LNCAP (cell line): ENCODE measurements at regions not wholly inside any gene's neighbourhood (a gene's known extent, or its start where the extent isn't known, plus 50 kb on each side); places are given as distances from the start of the nearest gene placed in this dataset.

Experiments
- TF ChIP-seq, protein P1 (sequence below): fragments of 450-650 bp; IDR thresholded peaks from 2 replicates; pipeline ENCODE4 v1.5.1; 2017; ENCODE audit warnings: mild to moderate bottlenecking

DNA sequence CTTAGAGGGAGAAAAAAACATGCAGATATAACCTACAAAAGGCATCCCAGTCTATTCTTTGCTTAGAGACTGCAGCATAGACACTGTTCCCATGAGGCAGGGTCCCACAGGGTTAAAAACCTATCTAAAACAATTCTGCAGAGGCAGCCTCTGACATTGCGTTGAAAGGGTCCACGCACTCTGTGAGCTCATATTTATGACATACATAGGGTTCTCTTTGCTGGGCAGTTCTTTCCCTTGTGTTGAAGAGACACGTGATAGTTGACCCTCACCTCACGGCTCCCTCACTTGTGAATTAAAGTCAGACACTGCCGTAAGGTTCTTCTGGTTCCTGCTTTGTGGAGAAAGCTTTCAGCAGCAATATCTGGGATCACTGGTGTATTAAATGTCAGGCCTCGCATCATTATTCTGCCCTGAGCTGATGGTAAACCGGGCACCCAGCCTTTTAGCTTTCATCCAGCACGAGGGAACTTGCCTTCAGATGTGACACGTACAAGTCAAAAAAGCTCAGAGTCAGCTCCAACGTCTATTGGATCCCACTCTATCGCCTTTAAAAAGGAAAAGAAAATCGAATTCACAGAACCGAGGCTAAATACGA, 52.8 kb upstream of the HNRNPU start:
- TF ChIP-seq, protein P1, sequence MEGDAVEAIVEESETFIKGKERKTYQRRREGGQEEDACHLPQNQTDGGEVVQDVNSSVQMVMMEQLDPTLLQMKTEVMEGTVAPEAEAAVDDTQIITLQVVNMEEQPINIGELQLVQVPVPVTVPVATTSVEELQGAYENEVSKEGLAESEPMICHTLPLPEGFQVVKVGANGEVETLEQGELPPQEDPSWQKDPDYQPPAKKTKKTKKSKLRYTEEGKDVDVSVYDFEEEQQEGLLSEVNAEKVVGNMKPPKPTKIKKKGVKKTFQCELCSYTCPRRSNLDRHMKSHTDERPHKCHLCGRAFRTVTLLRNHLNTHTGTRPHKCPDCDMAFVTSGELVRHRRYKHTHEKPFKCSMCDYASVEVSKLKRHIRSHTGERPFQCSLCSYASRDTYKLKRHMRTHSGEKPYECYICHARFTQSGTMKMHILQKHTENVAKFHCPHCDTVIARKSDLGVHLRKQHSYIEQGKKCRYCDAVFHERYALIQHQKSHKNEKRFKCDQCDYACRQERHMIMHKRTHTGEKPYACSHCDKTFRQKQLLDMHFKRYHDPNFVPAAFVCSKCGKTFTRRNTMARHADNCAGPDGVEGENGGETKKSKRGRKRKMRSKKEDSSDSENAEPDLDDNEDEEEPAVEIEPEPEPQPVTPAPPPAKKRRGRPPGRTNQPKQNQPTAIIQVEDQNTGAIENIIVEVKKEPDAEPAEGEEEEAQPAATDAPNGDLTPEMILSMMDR = no peak

DNA sequence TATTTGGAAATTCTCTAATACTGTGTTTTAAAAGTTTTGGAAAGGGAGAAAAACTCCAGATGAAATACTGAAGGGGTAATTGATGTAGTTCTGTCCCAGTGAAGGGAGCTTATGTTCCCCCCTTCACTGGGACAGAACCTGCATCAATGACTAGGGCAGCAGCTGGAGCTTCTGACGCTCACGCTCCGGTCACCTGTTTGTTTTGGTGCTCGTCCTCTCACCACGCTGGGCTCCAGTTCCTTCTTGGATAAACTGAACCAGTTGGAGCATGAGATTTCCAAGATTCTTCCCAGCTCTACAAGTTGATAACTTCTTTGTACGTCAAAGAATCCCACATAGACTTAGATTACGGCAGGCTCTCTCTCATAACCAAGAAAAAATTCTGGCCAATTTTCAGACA, 51.4 kb upstream of the HNRNPU start:
- TF ChIP-seq, protein P1 = no peak

DNA sequence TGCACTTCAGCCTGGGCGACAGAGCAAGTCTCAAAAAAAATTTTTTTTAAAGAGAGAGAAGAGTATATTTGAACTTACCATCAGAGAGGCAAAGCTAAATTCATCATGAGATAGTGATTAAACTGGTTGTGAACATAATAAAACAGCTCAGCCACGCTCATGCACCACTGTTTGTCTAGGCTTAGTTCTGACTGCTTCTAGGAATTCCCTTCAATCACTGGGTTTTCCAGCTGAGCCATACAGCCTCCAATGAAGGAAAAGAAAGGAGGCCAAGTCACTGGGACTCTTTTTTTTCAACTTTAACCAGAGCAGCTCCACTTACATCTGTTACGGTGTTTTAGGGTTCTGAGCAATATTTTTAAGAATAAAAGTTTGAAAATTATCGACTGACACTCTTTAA, 50.4 kb upstream of the HNRNPU start:
- TF ChIP-seq, protein P1 = no peak
